Spinal cord (tissue), 9 donors: ENCODE measurements at regions not wholly inside any gene's neighbourhood (a gene's known extent, or its start where the extent isn't known, plus 50 kb on each side); places are given as distances from the start of the nearest gene placed in this dataset.

Source experiments
- DNase-seq, 6 donors: peaks; one replicate each; pipeline versions ENCODE4 v3.0.0 to v3.0.0-alpha.2; 2013 to 2015; ENCODE audit warnings: low spot score in 6 of 6, low read depth in 4 of 6
- H3K27ac ChIP-seq: one replicate; pipeline ENCODE4 v1.5.1; 2013; ENCODE audit warnings: low read depth, low read length, control low read depth
- H3K27me3 ChIP-seq: one replicate; pipeline ENCODE4 v1.6.1; 2013; ENCODE audit warnings: low read length; ENCODE audit not compliant: control insufficient read depth, insufficient read depth
- H3K36me3 ChIP-seq: one replicate; pipeline ENCODE4 v1.6.1; 2013; ENCODE audit warnings: low read length; ENCODE audit not compliant: control insufficient read depth, insufficient read depth
- H3K4me1 ChIP-seq: one replicate; pipeline ENCODE4 v1.6.1; 2013; ENCODE audit warnings: low read length; ENCODE audit not compliant: control insufficient read depth, insufficient read depth
- H3K4me3 ChIP-seq: one replicate; pipeline ENCODE4 v1.5.1; 2013; ENCODE audit warnings: low read depth, low read length, control low read depth
- H3K9me3 ChIP-seq: one replicate; pipeline ENCODE4 v1.6.1; 2013; ENCODE audit warnings: low read length; ENCODE audit not compliant: control insufficient read depth, insufficient read depth
- WGBS: methylation state at CpG from one replicate; pipeline ENCODE4 v1.1.5; 2013; ENCODE audit warnings: missing lambda C conversion rate; ENCODE audit not compliant: insufficient coverage; 5-methylcytosine and 5-hydroxymethylcytosine counted together
- donor health status: healthy.

- WGBS: no CpG with 5 or more reads among the region's 2 CpGs
- H3K27me3 ChIP-seq: no peaks in the 10 kb centered on the region
- peaks cover 2% of the 10 kb centered on the region for H3K9me3 ChIP-seq
- no peak overlapping the region for H3K27ac ChIP-seq
- no peaks in the 10 kb centered on the region for H3K36me3 ChIP-seq
- no peak for DNase-seq
- no peak overlapping the region for H3K4me3 ChIP-seq
- H3K4me1 ChIP-seq: peaks cover 4% of the 10 kb centered on the region
Measured at GRCh38 chr9:82563841-82564240, 499.1 kb downstream of the RASEF start.

DNA sequence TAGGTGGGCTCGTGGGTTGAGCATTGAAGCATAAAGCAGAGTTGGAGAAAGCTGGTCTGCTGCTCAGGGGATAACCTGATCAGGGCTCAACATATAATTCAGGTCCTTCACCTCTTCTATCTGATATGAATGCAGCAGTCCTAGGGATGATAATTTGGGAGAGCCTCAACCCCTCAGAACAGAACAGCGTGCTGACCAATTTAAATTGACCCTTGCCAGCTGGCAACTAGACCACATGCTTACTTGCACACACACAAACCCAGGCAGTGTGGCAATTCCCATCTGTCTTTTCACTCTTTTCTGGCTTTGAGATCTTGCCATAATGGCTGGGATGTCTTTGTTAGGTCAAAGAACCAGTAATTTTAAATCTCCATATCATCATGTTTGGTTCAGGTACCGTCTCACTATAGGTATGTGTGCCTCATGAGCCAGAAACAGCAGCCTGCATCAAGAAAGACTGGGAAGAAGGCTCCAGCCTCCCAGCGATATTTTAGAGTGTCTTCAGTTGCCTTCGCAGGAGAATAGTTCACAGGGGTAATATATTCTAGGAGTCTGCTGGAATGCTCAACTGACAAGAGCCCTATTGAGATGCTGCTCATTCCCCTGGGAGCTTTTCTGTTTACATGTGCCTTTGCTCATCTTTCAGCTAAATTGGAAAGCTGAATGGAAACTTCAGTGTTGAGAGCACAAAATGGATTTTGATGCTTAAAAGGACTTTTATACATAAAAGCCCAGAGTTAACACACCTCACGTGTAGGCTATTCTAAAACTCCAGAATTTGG, 497.6 kb downstream of the RASEF start:
- DNase-seq: peak in 2 of 6 donors; percentile 60 to 79
- Histone ChIP-seq H3K4me1 (peaks cover 4% of the 10 kb centered on the region), H3K36me3 (no peaks in the 10 kb centered on the region), H3K27me3 (no peaks in the 10 kb centered on the region), H3K27ac (no peak overlapping the region), H3K4me3 (no peak overlapping the region), H3K9me3 (peaks cover 2% of the 10 kb centered on the region)
- 0% methylated on average over 1 of the region's 6 CpGs for WGBS

DNA sequence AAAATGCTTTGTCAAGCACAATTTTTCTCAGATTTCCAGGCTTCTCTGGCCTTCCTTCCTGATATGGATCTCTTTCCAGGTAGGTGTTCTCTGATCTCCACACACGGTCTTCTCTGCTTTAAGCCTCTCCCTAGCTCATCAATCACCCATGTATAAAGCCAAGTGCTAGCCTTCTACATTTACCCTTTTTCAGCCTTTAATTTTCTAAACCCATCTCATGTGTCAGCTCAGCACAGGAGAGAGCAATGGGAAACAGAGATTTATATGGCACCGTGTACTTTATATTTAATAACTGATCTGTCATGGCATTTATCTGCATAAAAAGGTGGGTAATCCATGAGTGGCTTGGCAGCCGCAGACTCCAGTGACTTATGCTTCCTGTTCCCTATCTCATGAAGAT, 495.0 kb downstream of the RASEF start:
- H3K4me3 ChIP-seq: no peak overlapping the region
- no peaks in the 10 kb centered on the region for H3K36me3 ChIP-seq
- peaks cover 4% of the 10 kb centered on the region for H3K4me1 ChIP-seq
- no peak overlapping the region for H3K27ac ChIP-seq
- peaks cover 2% of the 10 kb centered on the region for H3K9me3 ChIP-seq
- peak in 1 of 6 donors; percentile 17 for DNase-seq
- H3K27me3 ChIP-seq: no peaks in the 10 kb centered on the region
- 63% methylated on average over 1 of the region's 3 CpGs for WGBS

DNA sequence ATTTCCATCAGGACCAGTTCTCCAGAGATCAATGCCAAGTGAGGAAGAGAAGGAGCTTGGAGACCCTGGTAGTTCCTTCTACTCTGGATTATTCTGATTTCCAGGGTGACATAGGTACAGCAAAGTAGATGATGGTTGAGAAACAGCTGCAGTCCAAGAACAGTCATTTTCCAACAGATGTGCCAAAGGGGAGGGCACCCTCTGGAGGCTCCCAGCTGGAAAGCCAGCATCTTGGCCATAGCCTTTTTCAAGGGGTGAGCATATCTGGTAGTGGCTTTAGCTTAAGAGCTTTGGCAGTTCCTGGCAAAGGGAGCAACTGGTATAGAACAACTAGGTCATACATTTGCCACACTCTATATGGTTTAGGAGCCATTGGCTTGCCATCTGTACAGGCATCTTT, 492.7 kb downstream of the RASEF start:
- Histone ChIP-seq H3K27ac (no peak overlapping the region), H3K4me1 (peaks cover 3% of the 10 kb centered on the region), H3K9me3 (no peaks in the 10 kb centered on the region), H3K4me3 (no peak overlapping the region), H3K27me3 (no peaks in the 10 kb centered on the region), H3K36me3 (no peaks in the 10 kb centered on the region)
- no peak for DNase-seq

GRCh38 chr9:82571540-82571939, 491.4 kb downstream of the RASEF start:
- Histone ChIP-seq H3K9me3 (no peaks in the 10 kb centered on the region), H3K27me3 (no peaks in the 10 kb centered on the region), H3K4me3 (no peak overlapping the region), H3K27ac (no peak overlapping the region), H3K36me3 (no peaks in the 10 kb centered on the region), H3K4me1 (no peaks in the 10 kb centered on the region)
- DNase-seq: no peak

- H3K27me3 ChIP-seq: no peaks in the 10 kb centered on the region
- no peak for DNase-seq
- H3K27ac ChIP-seq: no peak overlapping the region
- no peaks in the 10 kb centered on the region for H3K9me3 ChIP-seq
- no peaks in the 10 kb centered on the region for H3K36me3 ChIP-seq
- no peaks in the 10 kb centered on the region for H3K4me1 ChIP-seq
- WGBS: 100% methylated on average over 1 of the region's 2 CpGs
- H3K4me3 ChIP-seq: no peak overlapping the region
Measured at GRCh38 chr9:82572146-82572545, 490.8 kb downstream of the RASEF start.

- DNase-seq: no peak
- Histone ChIP-seq H3K27me3 (no peaks in the 10 kb centered on the region), H3K4me3 (no peak overlapping the region), H3K27ac (no peak overlapping the region), H3K4me1 (no peaks in the 10 kb centered on the region), H3K9me3 (peaks cover 2% of the 10 kb centered on the region), H3K36me3 (no peaks in the 10 kb centered on the region)
Measured at GRCh38 chr9:82574911-82575310, 488.0 kb downstream of the RASEF start.

- no peak overlapping the region for H3K27ac ChIP-seq
- no CpG with 5 or more reads among the region's 2 CpGs for WGBS
- peaks cover 2% of the 10 kb centered on the region for H3K9me3 ChIP-seq
- no peaks in the 10 kb centered on the region for H3K4me1 ChIP-seq
- H3K27me3 ChIP-seq: no peaks in the 10 kb centered on the region
- DNase-seq: no peak
- no peak overlapping the region for H3K4me3 ChIP-seq
- H3K36me3 ChIP-seq: no peaks in the 10 kb centered on the region
Measured at GRCh38 chr9:82580921-82581320, 482.0 kb downstream of the RASEF start.

DNA sequence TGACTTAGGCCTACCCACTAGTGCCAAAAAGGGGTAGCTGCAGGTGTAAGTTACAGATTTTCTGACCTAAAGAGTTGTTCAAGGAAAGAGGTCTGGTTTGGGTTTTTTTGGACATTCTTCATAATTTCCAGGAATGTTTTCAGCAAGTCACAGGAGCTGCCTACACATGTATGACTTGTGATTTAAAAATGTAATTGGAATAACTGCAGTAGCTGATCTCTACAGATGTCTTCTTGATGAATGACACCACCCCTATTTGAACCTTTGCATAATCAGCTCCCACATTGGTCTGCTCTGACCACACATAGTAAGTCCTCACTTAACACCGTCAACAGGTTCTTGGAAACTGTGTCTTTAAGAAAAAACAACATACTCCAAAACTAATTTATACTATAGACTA, 481.4 kb downstream of the RASEF start:
- H3K27ac ChIP-seq: no peak overlapping the region
- H3K4me1 ChIP-seq: no peaks in the 10 kb centered on the region
- H3K4me3 ChIP-seq: no peak overlapping the region
- DNase-seq: no peak
- H3K27me3 ChIP-seq: no peaks in the 10 kb centered on the region
- no CpG with 5 or more reads among the region's 1 CpG for WGBS
- H3K9me3 ChIP-seq: peaks cover 2% of the 10 kb centered on the region
- H3K36me3 ChIP-seq: no peaks in the 10 kb centered on the region

DNA sequence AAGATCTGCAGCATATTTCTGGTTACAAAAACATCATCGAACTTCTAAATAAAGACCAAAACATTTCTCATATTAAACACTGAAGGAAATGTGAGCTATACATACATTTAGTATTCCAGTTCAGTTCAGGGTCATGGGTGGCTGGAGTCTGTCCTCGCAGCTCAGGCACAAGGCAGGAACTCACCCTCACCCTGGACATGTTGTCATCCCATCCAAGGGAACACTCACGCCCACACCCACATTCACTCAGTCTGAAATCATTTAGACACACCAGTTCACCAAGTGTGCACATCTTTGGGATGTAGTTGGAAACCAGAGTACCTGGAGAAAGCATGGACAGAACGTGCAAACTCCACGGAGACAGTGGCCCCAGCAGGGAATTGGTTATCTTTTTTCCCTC, 481.0 kb downstream of the RASEF start:
- WGBS: 20% methylated on average over 1 of the region's 5 CpGs
- H3K9me3 ChIP-seq: peaks cover 2% of the 10 kb centered on the region
- no peak overlapping the region for H3K4me3 ChIP-seq
- H3K27me3 ChIP-seq: no peaks in the 10 kb centered on the region
- no peaks in the 10 kb centered on the region for H3K4me1 ChIP-seq
- no peak for DNase-seq
- no peaks in the 10 kb centered on the region for H3K36me3 ChIP-seq
- no peak overlapping the region for H3K27ac ChIP-seq
